GM13977 (cell line): ENCODE measurements at regions not wholly inside any gene's neighbourhood (a gene's known extent, or its start where the extent isn't known, plus 50 kb on each side); places are given as distances from the start of the nearest gene placed in this dataset.
"Not testable (repeated sequence)": the region's sequence is repeated elsewhere in the genome, so short reads cannot be mapped to it uniquely, and the experiment has no call there.

Experiments used
- DNase-seq: peaks from one replicate; pipeline ENCODE4 v3.0.0; 2012; ENCODE audit warnings: low spot score
- CTCF ChIP-seq: IDR thresholded peaks from 2 replicates; pipeline ENCODE4 v1.5.1; 2012; ENCODE audit warnings: mild to moderate bottlenecking, control low read depth; ENCODE audit not compliant: insufficient read depth; ENCODE audit errors: extremely low read depth, missing control alignments
- in situ Hi-C: fragments of 300-500 bp; cut with MboI; formaldehyde crosslinking; loops from one replicate; pipeline ENCODE4 v1.12.0; 2022; ENCODE audit warnings: low sequenced_read_pairs, low pct_unique_long_range_greater_than_20kb, mixed read lengths, inconsistent platforms; ENCODE audit not compliant: unreplicated experiment

- no peak for TF ChIP-seq CTCF
- in situ Hi-C loops, result no loop called here
- DNase-seq, result no peak
Measured at GRCh38 chr9:75376680-75377254, 288.5 kb downstream of the OSTF1 start.

- TF ChIP-seq CTCF, result no peak
- in situ Hi-C loops, result no loop called here
- DNase-seq, result no peak
Measured at GRCh38 chr9:75378036-75378435, 289.7 kb downstream of the OSTF1 start.

GRCh38 chr9:75378926-75379325 is 290.6 kb downstream of the OSTF1 start:
- no peak for TF ChIP-seq CTCF
- in situ Hi-C loops, result no loop called here
- no peak for DNase-seq

GRCh38 chr9:75382126-75382525 is 293.8 kb downstream of the OSTF1 start:
- DNase-seq, result no peak
- TF ChIP-seq CTCF, result no peak
- in situ Hi-C loops, result no loop called here

GRCh38 chr9:75383420-75384034 is 295.2 kb downstream of the OSTF1 start:
- in situ Hi-C loops, DNase-seq: not testable (repeated sequence)

- no peak for DNase-seq
- in situ Hi-C loops, result no loop called here
- no peak for TF ChIP-seq CTCF
Measured at GRCh38 chr9:75385236-75385635, 296.9 kb downstream of the OSTF1 start.

- in situ Hi-C loops, result no loop called here
Measured at GRCh38 chr9:75389101-75389500, 300.8 kb downstream of the OSTF1 start.

More at GRCh38 chr9:75389101-75389500, 300.8 kb downstream of the OSTF1 start:
- TF ChIP-seq CTCF, result no peak
- DNase-seq, result no peak
